ENCODE measurements at regions not wholly inside any gene's neighbourhood (a gene's known extent, or its start where the extent isn't known, plus 50 kb on each side); places are given as distances from the start of the nearest gene placed in this dataset.

- TF ChIP-seq ZNF710 (CRISPR knock-in tag; IDR thresholded peaks at IDR 0.05; ENCODE audit: borderline replicate concordance) (peak; percentile 89), SMAD3 (CRISPR knock-in tag; IDR thresholded peaks at IDR 0.05) (peak; percentile 71), HOXA3 (CRISPR knock-in tag; IDR thresholded peaks at IDR 0.05) (peak; percentile 46; the same call in 1 of the 2 replicates), ARID5B (CRISPR knock-in tag; IDR thresholded peaks at IDR 0.05) (peak; percentile 98), SNAPC4 (CRISPR knock-in tag; IDR thresholded peaks at IDR 0.05) (peak; percentile 26; the same call in 1 of the 2 replicates), ZBTB14 (CRISPR knock-in tag; IDR thresholded peaks at IDR 0.05) (no peak), ZNF264 (CRISPR knock-in tag; IDR thresholded peaks at IDR 0.05) (0 out of 2 replicates have a peak, but pooled peaks have one; percentile 37), HNF4G (IDR thresholded peaks at IDR 0.05; ENCODE audit: borderline replicate concordance, low read depth, low read length) (peak; percentile 44; the same call in 1 of the 2 replicates), HNF4G (CRISPR knock-in tag; IDR thresholded peaks at IDR 0.05; ENCODE audit: borderline replicate concordance, low read depth) (no peak), HOXA7 (CRISPR knock-in tag; IDR thresholded peaks at IDR 0.05) (no peak), RNF2 (conservative IDR thresholded peaks at IDR 0.05; ENCODE audit: low read depth) (no peak), ZNF253 (CRISPR knock-in tag; IDR thresholded peaks at IDR 0.05; ENCODE audit: borderline replicate concordance) (no peak), THAP8 (CRISPR knock-in tag; IDR thresholded peaks at IDR 0.05; ENCODE audit: borderline replicate concordance) (no peak), NBN (conservative IDR thresholded peaks at IDR 0.05) (no peak), KDM4B (CRISPR knock-in tag; IDR thresholded peaks at IDR 0.05) (0 out of 2 replicates have a peak, but pooled peaks have one; percentile 53), ZNF703 (CRISPR knock-in tag; IDR thresholded peaks at IDR 0.05; ENCODE audit: borderline replicate concordance) (no peak)
These were observed 57.8 kb upstream of the ERRFI1 start (continued) for GRCh38 chr1:8083739-8084484.
